ENCODE measurements at regions not wholly inside any gene's neighbourhood (a gene's known extent, or its start where the extent isn't known, plus 50 kb on each side); places are given as distances from the start of the nearest gene placed in this dataset.

- H3K4me3 ChIP-seq, result no peak overlapping the region
- ATAC-seq (no peak), FAIRE-seq (no peak), DNase-seq (ENCODE audit: low read depth in 1 of 2, low spot score in 1 of 2) (no peak)
- H3K4me2 ChIP-seq, result no peak overlapping the region
- 44% methylated on average over 5 of the region's 5 CpGs for WGBS (ENCODE audit: missing lambda C conversion rate)
- H3K9me3 ChIP-seq, result no peaks in the 10 kb centered on the region
- TF ChIP-seq HOXA7 (CRISPR knock-in tag; IDR thresholded peaks at IDR 0.05), result no peak
- no peak for TF ChIP-seq NPAS2 (CRISPR knock-in tag; IDR thresholded peaks at IDR 0.05; ENCODE audit: borderline replicate concordance)
- TF ChIP-seq MYC (IDR thresholded peaks at IDR 0.05; ENCODE audit: borderline replicate concordance, low read length), result no peak
- TF ChIP-seq PBX3 (IDR thresholded peaks at IDR 0.05), result no peak
- TF ChIP-seq CHD2 (IDR thresholded peaks at IDR 0.05; ENCODE audit: low read length, partially characterized antibody), result no peak
- no peak for TF ChIP-seq RAD21 (conservative IDR thresholded peaks at IDR 0.05 in 1 of 2, IDR thresholded peaks at IDR 0.05 in 1 of 2)
- TF ChIP-seq SMC3 (IDR thresholded peaks at IDR 0.05), result no peak
- no peak for TF ChIP-seq HDAC2 (IDR thresholded peaks at IDR 0.05)
- H3K27ac ChIP-seq, result no peak overlapping the region
- ChIA-PET POLR2A (no interaction called here), CTCF (no interaction called here)
- no peaks in the 10 kb centered on the region for H3K4me1 ChIP-seq
These were observed 175.6 kb upstream of the RASGRP1 start for GRCh38 chr15:38740206-38740605.

DNA sequence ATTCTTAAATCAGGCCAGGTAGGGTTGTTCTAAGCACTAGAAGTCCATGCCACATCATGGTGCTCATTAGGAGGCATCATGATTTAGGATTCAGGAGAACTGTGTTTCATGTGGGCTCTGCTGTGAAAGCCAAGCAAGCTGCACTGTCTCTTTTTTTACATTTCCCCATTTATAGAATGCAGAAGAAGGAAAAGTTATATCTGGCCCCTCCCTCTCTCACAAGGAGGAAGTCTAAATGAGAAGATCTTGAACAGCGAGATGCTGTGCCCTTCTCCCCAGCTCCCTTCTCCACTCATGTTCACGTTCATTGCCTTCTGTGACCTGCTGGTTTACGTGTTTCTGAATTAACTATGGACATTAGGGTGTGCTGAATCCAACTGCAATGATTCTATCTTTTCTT lies 178.5 kb upstream of the RASGRP1 start:
- no peaks in the 10 kb centered on the region for H3K4me1 ChIP-seq
- no peak overlapping the region for H3K27ac ChIP-seq
- H3K9me3 ChIP-seq, result no peaks in the 10 kb centered on the region
- DNase-seq (ENCODE audit: low read depth in 1 of 2, low spot score in 1 of 2), result no peak
- ChIA-PET POLR2A (interaction anchor here (0.6 kb wide), 1 partner anchor 839 kb away, joined by 4 read pairs; no protein-coding TSS in a partner anchor), CTCF (interaction anchor here (0.8 to 1.2 kb wide), 3 partner anchors 15 to 837 kb away, joined by 3 read pairs; no protein-coding TSS in a partner anchor)
- no peak overlapping the region for H3K4me2 ChIP-seq
- H3K4me3 ChIP-seq, result no peak overlapping the region
- TF ChIP-seq TFCP2L1 (CRISPR knock-in tag; IDR thresholded peaks at IDR 0.05) (no peak), FOXS1 (CRISPR knock-in tag; IDR thresholded peaks at IDR 0.05) (no peak), NPAS2 (CRISPR knock-in tag; IDR thresholded peaks at IDR 0.05; ENCODE audit: borderline replicate concordance) (no peak), CBX2 (IDR thresholded peaks at IDR 0.05; ENCODE audit: borderline replicate concordance, low read depth) (no peak), FOSL2 (IDR thresholded peaks at IDR 0.05) (no peak), FOSL2 (CRISPR knock-in tag; IDR thresholded peaks at IDR 0.05) (no peak), GATA3 (IDR thresholded peaks at IDR 0.05; ENCODE audit: borderline replicate concordance) (no peak), BHLHE40 (IDR thresholded peaks at IDR 0.05; ENCODE audit: low read depth, low read length) (no peak), KDM5A (IDR thresholded peaks at IDR 0.05) (no peak), RFX5 (IDR thresholded peaks at IDR 0.05) (no peak), POLR2A (IDR thresholded peaks at IDR 0.05; ENCODE audit: low read length) (no peak), HMGXB4 (CRISPR knock-in tag; IDR thresholded peaks at IDR 0.05; ENCODE audit: borderline replicate concordance) (no peak), CBX8 (IDR thresholded peaks at IDR 0.05) (no peak), JUN (IDR thresholded peaks at IDR 0.05) (no peak), CHD2 (IDR thresholded peaks at IDR 0.05; ENCODE audit: low read length, partially characterized antibody) (no peak)
- TF ChIP-seq, protein P1, sequence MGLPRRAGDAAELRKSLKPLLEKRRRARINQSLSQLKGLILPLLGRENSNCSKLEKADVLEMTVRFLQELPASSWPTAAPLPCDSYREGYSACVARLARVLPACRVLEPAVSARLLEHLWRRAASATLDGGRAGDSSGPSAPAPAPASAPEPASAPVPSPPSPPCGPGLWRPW (IDR thresholded peaks at IDR 0.05), result no peak
- no peak for ATAC-seq
- no peak for FAIRE-seq
- 67% methylated on average over 3 of the region's 3 CpGs for WGBS (ENCODE audit: missing lambda C conversion rate)

- TF ChIP-seq FOSB (CRISPR knock-in tag; IDR thresholded peaks at IDR 0.05) (no peak), ZNF302 (CRISPR knock-in tag; IDR thresholded peaks at IDR 0.05) (no peak), TP53 (CRISPR knock-in tag; IDR thresholded peaks at IDR 0.05) (no peak), ESRRA (IDR thresholded peaks at IDR 0.05; ENCODE audit: borderline replicate concordance, low read length) (no peak), FOSL2 (IDR thresholded peaks at IDR 0.05) (no peak), FOSL2 (CRISPR knock-in tag; IDR thresholded peaks at IDR 0.05) (no peak)
- Histone ChIP-seq H3K4me3 (no peak overlapping the region), H3K4me1 (no peaks in the 10 kb centered on the region), H3K9me3 (no peaks in the 10 kb centered on the region), H3K27ac (no peak overlapping the region), H3K4me2 (no peak overlapping the region)
- FAIRE-seq (no peak), ATAC-seq (no peak), DNase-seq (ENCODE audit: low read depth in 1 of 2, low spot score in 1 of 2) (no peak)
- ChIA-PET POLR2A (no interaction called here), CTCF (no interaction called here)
- 65% methylated on average over 1 of the region's 1 CpG for WGBS (ENCODE audit: missing lambda C conversion rate)
These were observed 180.5 kb upstream of the RASGRP1 start for GRCh38 chr15:38745126-38745525.

Measured in A549 (cell line).